Endothelial cell of umbilical vein (primary cell): ENCODE measurements at regions not wholly inside any gene's neighbourhood (a gene's known extent, or its start where the extent isn't known, plus 50 kb on each side); places are given as distances from the start of the nearest gene placed in this dataset.

ENCODE experiments used
- CTCF ChIP-seq, 2 donors: IDR thresholded peaks; 1 replicate in 1 of 2; 2 replicates in 1 of 2; pipeline ENCODE4 v1.5.1; 2011; ENCODE audit warnings: low read length in 2 of 2, mild to moderate bottlenecking in 2 of 2, moderate library complexity in 2 of 2, control low read depth in 1 of 2, inconsistent platforms in 1 of 2, low read depth in 1 of 2; ENCODE audit not compliant: insufficient read depth in 1 of 2; ENCODE audit errors: extremely low read depth in 1 of 2
- EZH2 ChIP-seq: IDR thresholded peaks from 2 replicates; pipeline ENCODE4 v1.6.1; 2012; ENCODE audit warnings: borderline replicate concordance, low read depth, mild to moderate bottlenecking, moderate library complexity, low read length, inconsistent platforms; ENCODE audit not compliant: severe bottlenecking
- FOS ChIP-seq: IDR thresholded peaks from 2 replicates; pipeline ENCODE4 v1.6.1; 2011; ENCODE audit warnings: mild to moderate bottlenecking, low read length, moderate library complexity, borderline replicate concordance; ENCODE audit not compliant: insufficient read depth
- GATA2 ChIP-seq: IDR thresholded peaks from 2 replicates; pipeline ENCODE4 v1.7.0; 2011; ENCODE audit warnings: low read depth, mild to moderate bottlenecking, moderate library complexity, mixed read lengths, low read length; ENCODE audit not compliant: insufficient read length, insufficient read depth
- JUN ChIP-seq: IDR thresholded peaks from 2 replicates; pipeline ENCODE4 v1.6.1; 2011; ENCODE audit warnings: borderline replicate concordance, low read depth; ENCODE audit not compliant: insufficient read length, insufficient read depth
- MAX ChIP-seq: IDR thresholded peaks from 2 replicates; pipeline ENCODE4 v1.6.1; 2011; ENCODE audit not compliant: insufficient read depth, insufficient read length
- MYC ChIP-seq: IDR thresholded peaks from one replicate; pipeline ENCODE4 v1.6.1; 2011; ENCODE audit warnings: mild to moderate bottlenecking, low read depth, low read length
- POLR2A ChIP-seq: IDR thresholded peaks from 2 replicates; pipeline ENCODE4 v1.6.1; 2012; ENCODE audit warnings: low read depth, mild to moderate bottlenecking, control low read depth, low read length
- POLR2AphosphoS5 ChIP-seq: IDR thresholded peaks from 2 replicates; pipeline ENCODE4 v1.6.1; 2012; ENCODE audit warnings: low read depth, mild to moderate bottlenecking, control low read depth, low read length, moderate library complexity; ENCODE audit not compliant: insufficient read depth

- TF ChIP-seq CTCF (IDR thresholded peaks at IDR 0.05; ENCODE audit: extremely low read depth in 1 of 2, insufficient read depth in 1 of 2, low read depth in 1 of 2, low read length in 2 of 2) (no peak), GATA2 (no peak), FOS (no peak), MAX (no peak), POLR2A (no peak), EZH2 (no peak), POLR2AphosphoS5 (no peak), MYC (no peak), JUN (no peak)
Measured at GRCh38 chr9:4400731-4401130, 89.5 kb upstream of the SLC1A1 start.
